GM12878 (cell line): ENCODE measurements at regions not wholly inside any gene's neighbourhood (a gene's known extent, or its start where the extent isn't known, plus 50 kb on each side); places are given as distances from the start of the nearest gene placed in this dataset.

ENCODE experiments used
- ATAC-seq: fragments of 200-7000 bp; cut with Tn5 transposase; 3 replicates; pipeline ENCODE4 v1.9.1; 2020; ENCODE audit warnings: mild to moderate bottlenecking, moderate library complexity
- BruUV-seq: library from RNA; stranded (reverse); fragments of 400-500 nt; replicated peaks from 2 replicates; lab custom pipeline; 2021; lab: Mats Ljungman, UMichigan
- CTCF ChIA-PET: fragments of 300-600 bp; sonication (Branson Sonifier 250); formaldehyde crosslinking; extraction: SDS; loops from one replicate; lab custom pipeline; 2021; ENCODE audit warnings: inconsistent platforms; lab: Yijun Ruan, JAX
- POLR2A ChIA-PET: fragments of 350-600 bp; formaldehyde crosslinking; extraction: SDS; loops from one replicate; lab custom pipeline; 2021; ENCODE audit warnings: inconsistent platforms; lab: Charles Lee
- RAD21 ChIA-PET: fragments of 300-600 bp; sonication (Branson Sonifier 250); formaldehyde crosslinking; loops from one replicate; lab custom pipeline; 2023; ENCODE audit warnings: antibody characterized with exemption; ENCODE audit not compliant: unreplicated experiment; lab: Charles Lee
- SMC1A ChIA-PET: fragments of 300-600 bp; sonication (Branson Sonifier 250); formaldehyde crosslinking; loops from one replicate; lab custom pipeline; 2023; ENCODE audit not compliant: unreplicated experiment, uncharacterized antibody; lab: Charles Lee
- DNase-seq: peaks from one replicate; pipeline ENCODE4 v3.0.0-alpha.2; 2011; ENCODE audit warnings: low read depth, low spot score
- FAIRE-seq: peaks from 3 replicates; lab custom pipeline; 2011; peaks lifted over from hg19 to GRCh38; lab: Jason Lieb, UNC
- H2AFZ ChIP-seq: 2 replicates; pipeline ENCODE4 v1.6.0; 2011; ENCODE audit warnings: low read depth, low read length, control low read depth; ENCODE audit not compliant: control insufficient read depth
- H3K27ac ChIP-seq: 2 replicates; pipeline ENCODE4 v1.5.1; 2011; ENCODE audit warnings: control low read depth; ENCODE audit not compliant: control insufficient read depth, insufficient read depth
- H3K27me3 ChIP-seq, 2 experiments: replicated peaks in 1 of 2; 2 replicates each; pipeline versions ENCODE4 v1.6.0 to v1.6.1; 2011; ENCODE audit warnings: low read length in 1 of 2; ENCODE audit not compliant: control insufficient read depth in 2 of 2, insufficient read depth in 2 of 2
- H3K36me3 ChIP-seq, 2 experiments: 2 replicates each; pipeline ENCODE4 v1.5.1; 2011; ENCODE audit warnings: low read length in 1 of 2; ENCODE audit not compliant: control insufficient read depth in 2 of 2, insufficient read depth in 2 of 2
- H3K4me1 ChIP-seq: 2 replicates; pipeline ENCODE4 v1.6.1; 2011; ENCODE audit warnings: mild to moderate bottlenecking, low read length, moderate library complexity, mixed read lengths; ENCODE audit not compliant: control insufficient read depth, insufficient read depth
- H3K4me2 ChIP-seq: 2 replicates; pipeline ENCODE4 v1.6.0; 2011; ENCODE audit warnings: control low read depth; ENCODE audit not compliant: control insufficient read depth, insufficient read depth
- H3K4me3 ChIP-seq: fragments of 200-600 bp; sonication (generic); 2 replicates; pipeline ENCODE4 v1.5.1; 2016
- H3K79me2 ChIP-seq: 2 replicates; pipeline ENCODE4 v1.6.0; 2011; ENCODE audit warnings: low read length; ENCODE audit not compliant: control insufficient read depth, insufficient read depth
- H3K9ac ChIP-seq: 2 replicates; pipeline ENCODE4 v1.8.0; 2011; ENCODE audit warnings: low read length, control low read depth, mixed read lengths; ENCODE audit not compliant: control insufficient read depth, insufficient read depth
- H3K9me3 ChIP-seq: replicated peaks from 3 replicates; pipeline ENCODE4 v1.5.1; 2011; ENCODE audit warnings: mild to moderate bottlenecking, low read length; ENCODE audit not compliant: control insufficient read depth, insufficient read depth
- H4K20me1 ChIP-seq: 2 replicates; pipeline ENCODE4 v1.6.0; 2011; ENCODE audit not compliant: control insufficient read depth, insufficient read depth
- CHD1 ChIP-seq: IDR thresholded peaks from 2 replicates; pipeline ENCODE4 v1.6.1; 2012; ENCODE audit warnings: low read depth, low read length, improper control_type of control experiment
- IKZF1 ChIP-seq: fragments of 450-650 bp; conservative IDR thresholded peaks from 2 replicates; pipeline ENCODE4 v1.6.1; 2017; ENCODE audit warnings: antibody characterized with exemption, mild to moderate bottlenecking
- IKZF2 ChIP-seq, 2 experiments: fragments of 450-650 bp; IDR thresholded peaks; 2 replicates each; pipeline ENCODE4 v1.6.1; 2017; ENCODE audit warnings: mild to moderate bottlenecking in 2 of 2, moderate library complexity in 2 of 2
- JUNB ChIP-seq: IDR thresholded peaks from 2 replicates; pipeline ENCODE4 v1.6.1; 2016; ENCODE audit warnings: antibody characterized with exemption, mild to moderate bottlenecking
- MYB ChIP-seq: fragments of 150-350 bp; IDR thresholded peaks from 2 replicates; pipeline ENCODE4 v1.6.1; 2014; ENCODE audit warnings: mild to moderate bottlenecking, low read depth, low read length, borderline replicate concordance
- MYC ChIP-seq: IDR thresholded peaks from 2 replicates; pipeline ENCODE4 v1.6.1; 2011; ENCODE audit warnings: mild to moderate bottlenecking, low read length, moderate library complexity, inconsistent platforms; ENCODE audit not compliant: insufficient read depth, insufficient replicate concordance, insufficient read length, severe bottlenecking
- NR2C2 ChIP-seq: IDR thresholded peaks from 2 replicates; pipeline ENCODE4 v1.6.1; 2011; ENCODE audit warnings: borderline replicate concordance, low read depth; ENCODE audit not compliant: control insufficient read depth, insufficient read length
- RAD51 ChIP-seq: fragments of 450-650 bp; IDR thresholded peaks from 2 replicates; pipeline ENCODE4 v1.6.1; 2016; ENCODE audit warnings: moderate library complexity, mild to moderate bottlenecking, inconsistent platforms
- SUZ12 ChIP-seq: fragments of 200-600 bp; sonication (generic); IDR thresholded peaks from one replicate; pipeline ENCODE4 v1.6.1; 2018; ENCODE audit warnings: antibody characterized with exemption, mild to moderate bottlenecking; ENCODE audit not compliant: unreplicated experiment
- ZZZ3 ChIP-seq: IDR thresholded peaks from 2 replicates; pipeline ENCODE4 v1.6.1; 2011; ENCODE audit warnings: low read depth; ENCODE audit not compliant: control insufficient read depth, insufficient read length
- in situ Hi-C: fragments of 300-500 bp; cut with MboI; formaldehyde crosslinking; loops from 9 replicates; pipeline ENCODE4 v1.14.3; 2018; ENCODE audit warnings: mixed read lengths
- intact Hi-C: fragments of 100-400 bp; cut with micrococcal nuclease; formaldehyde crosslinking; loops from one replicate; pipeline ENCODE4 v1.14.2; 2022; ENCODE audit not compliant: unreplicated experiment
- TF ChIP-seq, protein P1 (sequence below): fragments of 450-650 bp; IDR thresholded peaks from 2 replicates; pipeline ENCODE4 v1.6.1; 2016; ENCODE audit warnings: mild to moderate bottlenecking
- TF ChIP-seq, protein P2 (sequence below), 3 experiments: IDR thresholded peaks in 2 of 3; conservative IDR thresholded peaks in 1 of 3; 2 replicates each; pipeline ENCODE4 v1.5.1; 2011; ENCODE audit warnings: low read depth in 3 of 3, low read length in 3 of 3, mild to moderate bottlenecking in 3 of 3, control low read depth in 2 of 3, moderate library complexity in 2 of 3, inconsistent platforms in 1 of 3, mixed read lengths in 1 of 3; ENCODE audit not compliant: control insufficient read depth in 2 of 3, insufficient read depth in 1 of 3; ENCODE audit errors: extremely low read depth in 1 of 3
- TF ChIP-seq, protein P3 (sequence below): IDR thresholded peaks from 2 replicates; pipeline ENCODE4 v1.6.1; 2012; ENCODE audit warnings: low read length, inconsistent platforms
- TF ChIP-seq, protein P4 (sequence below): IDR thresholded peaks from 2 replicates; pipeline ENCODE4 v1.6.1; 2012; ENCODE audit warnings: low read depth, low read length, improper control_type of control experiment

DNA sequence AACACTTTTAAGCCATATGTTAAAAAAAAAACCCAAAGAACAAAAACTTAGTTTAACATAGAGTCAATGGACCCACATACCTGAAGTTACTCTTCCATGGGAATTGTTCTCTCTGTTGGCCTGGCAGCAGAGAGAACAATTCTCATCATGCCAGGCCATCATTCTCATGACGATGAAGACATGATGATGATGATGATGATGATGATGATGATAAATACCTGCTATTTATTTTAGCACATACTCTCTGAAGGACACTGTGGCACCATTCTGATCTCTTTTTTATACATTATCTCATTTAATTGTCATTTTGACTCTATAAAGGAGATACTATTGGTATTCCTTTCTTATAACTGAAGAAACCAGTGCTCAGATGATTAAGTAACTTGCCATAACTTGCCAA lies 366.9 kb downstream of the MFSD1 start (continued):
- TF ChIP-seq, protein P1, sequence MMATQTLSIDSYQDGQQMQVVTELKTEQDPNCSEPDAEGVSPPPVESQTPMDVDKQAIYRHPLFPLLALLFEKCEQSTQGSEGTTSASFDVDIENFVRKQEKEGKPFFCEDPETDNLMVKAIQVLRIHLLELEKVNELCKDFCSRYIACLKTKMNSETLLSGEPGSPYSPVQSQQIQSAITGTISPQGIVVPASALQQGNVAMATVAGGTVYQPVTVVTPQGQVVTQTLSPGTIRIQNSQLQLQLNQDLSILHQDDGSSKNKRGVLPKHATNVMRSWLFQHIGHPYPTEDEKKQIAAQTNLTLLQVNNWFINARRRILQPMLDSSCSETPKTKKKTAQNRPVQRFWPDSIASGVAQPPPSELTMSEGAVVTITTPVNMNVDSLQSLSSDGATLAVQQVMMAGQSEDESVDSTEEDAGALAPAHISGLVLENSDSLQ = no peak
- TF ChIP-seq JUNB = no peak
- no peak for TF ChIP-seq IKZF2 (IDR thresholded peaks at IDR 0.05)
- TF ChIP-seq MYC = no peak

DNA sequence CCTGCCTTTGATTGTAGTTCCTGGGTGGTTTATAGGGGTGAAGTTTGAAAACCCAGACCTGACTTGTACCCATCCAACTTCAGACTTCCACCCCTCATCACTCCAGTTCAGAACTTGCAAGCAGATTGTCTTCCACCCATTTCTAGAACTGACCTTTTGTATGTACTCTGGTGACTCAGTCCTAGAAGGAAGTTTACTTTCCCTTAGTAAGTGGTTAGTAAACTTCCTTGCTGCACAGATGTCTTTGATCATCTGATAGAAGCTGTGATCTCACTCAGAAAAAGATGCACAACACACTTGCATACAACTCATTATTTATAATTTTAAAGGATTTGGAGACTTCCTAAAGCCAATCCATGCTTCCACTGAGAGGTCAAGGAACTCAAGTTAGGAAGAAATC lies 368.0 kb downstream of the MFSD1 start:
- no peaks in the 10 kb centered on the region for H3K9me3 ChIP-seq
- no peaks in the 10 kb centered on the region for H3K36me3 ChIP-seq
- H3K4me1 ChIP-seq = no peaks in the 10 kb centered on the region
- intact Hi-C loops (no loop called here), in situ Hi-C loops (no loop called here)
- no peak overlapping the region for H3K4me3 ChIP-seq
- FAIRE-seq (no peak), DNase-seq (no peak), ATAC-seq (no peak)
- no peak overlapping the region for H3K27ac ChIP-seq
- CTCF ChIA-PET = interaction anchor here (0.6 kb wide), 1 partner anchor 92 kb away, joined by 4 read pairs; no protein-coding TSS in a partner anchor
- POLR2A ChIA-PET = no interaction called here
- no peaks in the 10 kb centered on the region; a peak in 1 of 4 replicates for H3K27me3 ChIP-seq
- H3K4me2 ChIP-seq = no peak overlapping the region
- no peak overlapping the region for H3K9ac ChIP-seq
- H4K20me1 ChIP-seq = no peaks in the 10 kb centered on the region
- H2AFZ ChIP-seq = no peak overlapping the region
- no peaks in the 10 kb centered on the region for H3K79me2 ChIP-seq
- RAD21 ChIA-PET = no interaction called here
- BruUV-seq = no TSS peak
- SMC1A ChIA-PET = interaction anchor here (0.6 kb wide), 1 partner anchor 737 kb away, joined by 3 read pairs; no protein-coding TSS in a partner anchor
- TF ChIP-seq ZZZ3 (no peak), CHD1 (no peak), NR2C2 (no peak), MYB (no peak), SUZ12 (no peak), IKZF1 (no peak), RAD51 (no peak)
- TF ChIP-seq, protein P2, sequence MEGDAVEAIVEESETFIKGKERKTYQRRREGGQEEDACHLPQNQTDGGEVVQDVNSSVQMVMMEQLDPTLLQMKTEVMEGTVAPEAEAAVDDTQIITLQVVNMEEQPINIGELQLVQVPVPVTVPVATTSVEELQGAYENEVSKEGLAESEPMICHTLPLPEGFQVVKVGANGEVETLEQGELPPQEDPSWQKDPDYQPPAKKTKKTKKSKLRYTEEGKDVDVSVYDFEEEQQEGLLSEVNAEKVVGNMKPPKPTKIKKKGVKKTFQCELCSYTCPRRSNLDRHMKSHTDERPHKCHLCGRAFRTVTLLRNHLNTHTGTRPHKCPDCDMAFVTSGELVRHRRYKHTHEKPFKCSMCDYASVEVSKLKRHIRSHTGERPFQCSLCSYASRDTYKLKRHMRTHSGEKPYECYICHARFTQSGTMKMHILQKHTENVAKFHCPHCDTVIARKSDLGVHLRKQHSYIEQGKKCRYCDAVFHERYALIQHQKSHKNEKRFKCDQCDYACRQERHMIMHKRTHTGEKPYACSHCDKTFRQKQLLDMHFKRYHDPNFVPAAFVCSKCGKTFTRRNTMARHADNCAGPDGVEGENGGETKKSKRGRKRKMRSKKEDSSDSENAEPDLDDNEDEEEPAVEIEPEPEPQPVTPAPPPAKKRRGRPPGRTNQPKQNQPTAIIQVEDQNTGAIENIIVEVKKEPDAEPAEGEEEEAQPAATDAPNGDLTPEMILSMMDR (IDR thresholded peaks at IDR 0.05 in 2 of 3, conservative IDR thresholded peaks at IDR 0.05 in 1 of 3; ENCODE audit: control insufficient read depth in 2 of 3, extremely low read depth in 1 of 3, insufficient read depth in 1 of 3, low read depth in 3 of 3, low read length in 3 of 3) = no peak
- TF ChIP-seq, protein P3, sequence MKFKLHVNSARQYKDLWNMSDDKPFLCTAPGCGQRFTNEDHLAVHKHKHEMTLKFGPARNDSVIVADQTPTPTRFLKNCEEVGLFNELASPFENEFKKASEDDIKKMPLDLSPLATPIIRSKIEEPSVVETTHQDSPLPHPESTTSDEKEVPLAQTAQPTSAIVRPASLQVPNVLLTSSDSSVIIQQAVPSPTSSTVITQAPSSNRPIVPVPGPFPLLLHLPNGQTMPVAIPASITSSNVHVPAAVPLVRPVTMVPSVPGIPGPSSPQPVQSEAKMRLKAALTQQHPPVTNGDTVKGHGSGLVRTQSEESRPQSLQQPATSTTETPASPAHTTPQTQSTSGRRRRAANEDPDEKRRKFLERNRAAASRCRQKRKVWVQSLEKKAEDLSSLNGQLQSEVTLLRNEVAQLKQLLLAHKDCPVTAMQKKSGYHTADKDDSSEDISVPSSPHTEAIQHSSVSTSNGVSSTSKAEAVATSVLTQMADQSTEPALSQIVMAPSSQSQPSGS = no peak
- TF ChIP-seq, protein P4, sequence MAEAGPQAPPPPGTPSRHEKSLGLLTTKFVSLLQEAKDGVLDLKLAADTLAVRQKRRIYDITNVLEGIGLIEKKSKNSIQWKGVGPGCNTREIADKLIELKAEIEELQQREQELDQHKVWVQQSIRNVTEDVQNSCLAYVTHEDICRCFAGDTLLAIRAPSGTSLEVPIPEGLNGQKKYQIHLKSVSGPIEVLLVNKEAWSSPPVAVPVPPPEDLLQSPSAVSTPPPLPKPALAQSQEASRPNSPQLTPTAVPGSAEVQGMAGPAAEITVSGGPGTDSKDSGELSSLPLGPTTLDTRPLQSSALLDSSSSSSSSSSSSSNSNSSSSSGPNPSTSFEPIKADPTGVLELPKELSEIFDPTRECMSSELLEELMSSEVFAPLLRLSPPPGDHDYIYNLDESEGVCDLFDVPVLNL = no peak
